GM18517 (cell line): ENCODE measurements at regions not wholly inside any gene's neighbourhood (a gene's known extent, or its start where the extent isn't known, plus 50 kb on each side); places are given as distances from the start of the nearest gene placed in this dataset.
A peak's percentile ranks its signal among the peaks of the same experiment; 100 is the strongest.

Source experiments
- ATAC-seq: cut with Tn5 transposase; IDR thresholded peaks from one replicate; pipeline ENCODE4 v1.9.1; 2021; ENCODE audit warnings: mild to moderate bottlenecking, moderate library complexity; ENCODE audit not compliant: unreplicated experiment

DNA sequence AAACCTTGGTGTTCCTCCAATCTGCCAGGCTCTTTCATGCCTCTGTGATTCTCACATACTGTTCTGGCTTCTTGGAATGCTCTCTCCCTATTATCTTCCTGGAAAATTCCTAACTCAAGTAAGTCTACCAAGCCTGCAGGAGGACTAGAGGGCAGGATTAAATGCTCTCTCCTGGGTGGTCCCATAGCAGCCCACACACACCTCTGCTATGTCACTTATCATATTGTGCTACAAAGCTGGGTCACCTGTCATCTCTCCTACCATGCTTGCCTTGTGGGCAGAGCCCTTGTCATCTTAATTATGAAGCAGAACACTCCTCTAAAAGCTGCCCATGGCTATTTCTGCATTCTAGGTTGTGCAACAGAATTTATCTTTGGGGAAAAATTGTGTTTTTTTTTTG, 344.5 kb upstream of the NOCT start:
- no peak for ATAC-seq

- no peak for ATAC-seq
Measured at GRCh38 chr4:138670681-138671080, 344.9 kb upstream of the NOCT start.

- peak; percentile 63 for ATAC-seq
Measured at GRCh38 chr4:138669479-138670315, 345.9 kb upstream of the NOCT start.

DNA sequence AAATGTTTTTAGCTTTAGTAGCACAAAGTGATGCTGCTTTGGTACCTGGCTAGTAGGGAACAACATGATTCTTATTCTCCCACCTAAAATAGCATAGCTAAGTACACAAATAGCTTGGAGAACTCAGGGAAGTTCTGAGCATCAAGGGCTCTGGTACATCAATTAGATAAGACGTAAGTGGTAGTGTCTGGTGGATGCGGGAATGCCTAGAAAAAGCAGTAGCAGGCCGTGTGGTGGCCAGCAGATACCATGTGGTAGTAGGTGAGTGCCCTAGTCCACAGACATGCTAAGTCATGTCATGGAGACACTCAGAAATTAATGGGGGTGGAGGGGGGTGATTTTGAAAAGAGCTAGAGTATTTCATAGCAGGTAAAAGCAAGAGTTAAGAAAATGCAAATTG, 347.3 kb upstream of the NOCT start:
- no peak for ATAC-seq

DNA sequence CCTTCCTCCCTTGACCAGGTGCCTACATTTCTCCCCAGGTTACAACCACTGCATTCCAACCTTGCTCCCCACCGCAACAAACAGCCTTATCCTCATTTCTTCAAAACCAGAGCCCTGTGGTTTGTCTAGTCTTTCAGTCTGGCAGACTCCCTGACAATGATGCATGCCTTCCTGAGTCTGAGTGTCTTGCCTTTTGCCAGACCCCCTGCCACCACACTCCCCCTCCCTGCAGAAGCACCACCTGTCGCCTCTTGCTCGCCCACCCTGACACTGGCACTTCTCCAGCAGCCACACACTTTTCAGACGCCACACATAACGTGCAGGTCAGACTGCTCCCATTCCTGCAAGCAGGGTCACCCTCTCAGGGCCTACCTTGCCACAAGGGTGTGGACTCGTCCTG, 349.2 kb upstream of the NOCT start:
- no peak for ATAC-seq

GRCh38 chr4:138665851-138666250, 349.7 kb upstream of the NOCT start:
- no peak for ATAC-seq

GRCh38 chr4:138663883-138664282, 351.7 kb upstream of the NOCT start:
- no peak for ATAC-seq

- ATAC-seq = no peak
Measured at GRCh38 chr4:138659812-138660316, 355.7 kb upstream of the NOCT start.

DNA sequence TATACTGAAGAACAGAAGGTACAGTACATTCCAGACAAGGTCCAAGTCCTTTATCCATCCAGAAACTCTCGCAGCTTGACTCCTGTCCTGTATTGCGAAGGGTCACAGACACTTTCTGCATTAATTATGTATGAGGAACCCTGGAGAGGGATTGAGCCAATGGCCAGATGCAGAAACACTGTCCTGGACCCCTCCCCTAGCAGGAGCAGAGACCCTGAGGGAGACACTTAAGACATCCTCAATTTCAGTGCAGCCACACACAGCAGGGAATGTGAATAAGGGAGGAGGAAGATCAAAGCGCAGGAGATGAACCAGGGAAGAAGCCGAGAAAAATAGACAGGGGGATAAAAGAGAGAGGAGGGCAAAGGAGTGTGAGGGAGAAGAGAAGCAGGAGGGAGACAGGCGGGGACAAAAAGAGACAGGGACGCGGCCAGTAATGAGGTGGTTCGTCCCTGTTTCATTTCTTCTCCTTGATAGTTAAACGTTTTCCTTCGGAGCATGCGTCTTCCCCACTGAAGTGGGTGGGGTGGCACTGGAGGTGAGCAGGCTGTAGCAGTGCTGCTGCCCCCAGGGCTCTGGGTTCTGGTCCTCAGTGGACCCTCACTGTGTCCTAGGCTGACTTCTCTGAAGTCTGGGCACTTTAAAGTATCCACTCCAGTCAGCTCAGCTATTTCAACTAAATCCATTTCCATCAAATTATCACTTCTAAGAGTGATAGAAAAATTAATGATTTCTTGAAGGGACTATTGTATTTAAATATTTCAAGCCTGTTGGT, 356.4 kb upstream of the NOCT start:
- ATAC-seq = no peak

- no peak for ATAC-seq
Measured at GRCh38 chr4:138658518-138658917, 357.1 kb upstream of the NOCT start.

GRCh38 chr4:138656990-138657389, 358.6 kb upstream of the NOCT start:
- ATAC-seq = no peak

DNA sequence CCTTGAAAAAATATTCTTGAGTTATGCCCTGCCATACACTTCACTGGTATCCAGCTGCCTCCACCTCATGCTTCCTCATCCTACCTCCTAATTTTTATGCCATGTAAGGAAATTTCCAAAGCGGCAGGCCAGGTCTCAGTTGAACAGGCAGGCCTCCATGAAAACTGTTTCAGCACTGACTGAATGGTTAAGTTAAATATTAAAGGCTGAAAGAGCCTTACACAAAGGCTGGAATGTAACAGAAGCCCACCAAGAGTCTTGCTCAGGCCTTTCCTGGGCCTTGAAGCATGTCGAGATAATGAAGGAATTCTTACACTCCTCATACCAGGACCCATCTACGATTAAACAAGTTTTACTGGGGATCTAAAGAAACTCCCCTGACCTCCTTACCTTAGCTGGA, 359.6 kb upstream of the NOCT start:
- ATAC-seq = no peak

DNA sequence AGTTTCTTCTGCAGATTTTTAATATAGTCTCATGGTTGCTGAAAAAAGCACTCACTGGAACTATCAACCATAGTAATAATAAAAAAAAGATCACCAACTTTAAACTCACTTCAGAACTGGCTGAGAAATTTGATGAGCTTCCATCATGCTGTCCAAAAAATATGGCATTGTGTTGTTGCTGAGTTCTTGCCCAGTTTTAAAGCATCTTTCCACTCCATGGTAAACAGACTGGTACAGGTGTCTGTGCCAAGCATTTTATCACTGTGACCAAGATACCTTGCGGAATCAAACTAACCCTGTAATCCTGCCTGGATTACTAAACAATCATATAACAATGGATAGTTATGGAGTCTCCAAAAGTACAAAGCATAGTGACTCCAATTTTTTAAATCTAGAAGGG, 360.3 kb upstream of the NOCT start:
- no peak for ATAC-seq

- ATAC-seq = no peak
Measured at GRCh38 chr4:138650929-138651448, 364.6 kb upstream of the NOCT start.

GRCh38 chr4:138650495-138650894, 365.1 kb upstream of the NOCT start:
- ATAC-seq = no peak

GRCh38 chr4:138647433-138647832, 368.1 kb upstream of the NOCT start:
- no peak for ATAC-seq

- ATAC-seq = no peak
Measured at GRCh38 chr4:138646383-138646782, 369.2 kb upstream of the NOCT start.

GRCh38 chr4:138645289-138645688, 370.3 kb upstream of the NOCT start:
- ATAC-seq = no peak

DNA sequence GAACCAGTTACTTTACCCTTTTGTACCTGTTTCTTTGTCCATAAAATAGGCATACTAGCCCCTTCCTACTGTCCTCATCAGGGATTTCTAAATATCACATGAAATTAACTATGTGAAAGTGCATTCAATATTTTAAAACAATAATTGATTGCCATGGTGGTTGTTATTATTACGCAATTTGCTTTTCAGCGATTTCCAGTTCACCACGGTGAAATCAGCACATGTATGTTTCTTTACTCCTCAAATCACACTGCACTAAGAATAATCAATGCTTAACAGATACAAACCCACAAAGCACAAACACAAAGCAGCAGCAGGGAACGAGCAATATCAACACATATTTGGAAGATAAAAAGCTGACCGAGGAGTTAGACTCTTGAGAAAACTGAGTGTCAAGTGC, 371.3 kb upstream of the NOCT start:
- no peak for ATAC-seq

DNA sequence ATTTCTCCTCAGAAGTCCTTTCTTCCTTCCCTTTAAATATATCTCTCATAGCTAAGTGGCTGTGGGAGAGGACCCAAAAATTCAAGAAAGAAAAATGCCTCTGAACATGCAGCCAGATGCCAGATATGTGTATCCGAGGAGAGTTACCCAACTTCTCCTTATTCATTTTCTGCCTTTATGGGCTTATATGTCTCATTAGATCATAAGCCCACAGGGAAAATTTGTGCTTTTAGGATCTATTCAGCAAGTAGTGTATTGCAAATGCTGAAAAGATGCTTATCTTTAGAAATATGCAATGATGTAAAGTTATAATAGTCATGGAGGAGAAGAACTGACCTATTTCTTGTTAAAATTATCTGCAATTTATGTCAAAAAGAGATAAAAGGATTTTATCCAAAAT, 371.8 kb upstream of the NOCT start:
- ATAC-seq = no peak

- ATAC-seq = no peak
Measured at GRCh38 chr4:138639018-138639741, 376.4 kb upstream of the NOCT start.
